Type B pancreatic cell (in vitro differentiated cells): ENCODE measurements at regions not wholly inside any gene's neighbourhood (a gene's known extent, or its start where the extent isn't known, plus 50 kb on each side); places are given as distances from the start of the nearest gene placed in this dataset.
A peak's percentile ranks its signal among the peaks of the same experiment; 100 is the strongest.

Source experiments
- DNase-seq: peaks from one replicate; pipeline ENCODE4 v3.0.0; 2021; ENCODE audit warnings: mixed read lengths; ENCODE audit not compliant: unreplicated experiment; ENCODE audit errors: extremely low spot score
- H3K27ac Mint-ChIP-seq: 2 replicates; pipeline ENCODE4 v1.8.0; 2021; ENCODE audit warnings: mild to moderate bottlenecking, mixed read lengths
- H3K27me3 Mint-ChIP-seq: 2 replicates; pipeline ENCODE4 v1.8.0; 2021; ENCODE audit warnings: mixed read lengths
- H3K36me3 Mint-ChIP-seq: 2 replicates; pipeline ENCODE4 v1.8.0; 2021; ENCODE audit warnings: mixed read lengths
- H3K4me1 Mint-ChIP-seq: one replicate; pipeline ENCODE4 v1.8.0; 2021; ENCODE audit warnings: mixed read lengths; ENCODE audit not compliant: unreplicated experiment
- H3K4me3 Mint-ChIP-seq: 2 replicates; pipeline ENCODE4 v1.8.0; 2021; ENCODE audit warnings: mild to moderate bottlenecking, mixed read lengths
- H3K9me3 Mint-ChIP-seq: 2 replicates; pipeline ENCODE4 v1.8.0; 2021; ENCODE audit warnings: mixed read lengths
- CTCF ChIP-seq: fragments of 200-600 bp; sonication (generic); conservative IDR thresholded peaks from 2 replicates; pipeline ENCODE4 v1.5.0; 2021; ENCODE audit warnings: antibody characterized with exemption, mild to moderate bottlenecking

GRCh38 chr3:44074181-44074580 is 167.5 kb upstream of the TOPAZ1 start:
- no peak for DNase-seq
- Mint-ChIP-seq H3K27me3 (peaks cover 29% of the 10 kb centered on the region), H3K4me1 (peaks cover 4% of the 10 kb centered on the region), H3K9me3 (no peaks in the 10 kb centered on the region), H3K27ac (no peak overlapping the region), H3K4me3 (no peak overlapping the region), H3K36me3 (no peaks in the 10 kb centered on the region)
- TF ChIP-seq CTCF: no peak

GRCh38 chr3:44076221-44076829 is 165.4 kb upstream of the TOPAZ1 start:
- Mint-ChIP-seq H3K27me3 (peaks cover 40% of the 10 kb centered on the region), H3K4me3 (no peak overlapping the region), H3K27ac (no peak overlapping the region), H3K9me3 (no peaks in the 10 kb centered on the region), H3K4me1 (peaks cover 4% of the 10 kb centered on the region), H3K36me3 (no peaks in the 10 kb centered on the region)
- no peak for DNase-seq
- no peak for TF ChIP-seq CTCF

- Mint-ChIP-seq H3K4me3 (no peak overlapping the region), H3K9me3 (no peaks in the 10 kb centered on the region), H3K4me1 (peaks cover 4% of the 10 kb centered on the region), H3K36me3 (no peaks in the 10 kb centered on the region), H3K27ac (peak overlapping the region; percentile 48), H3K27me3 (peaks cover 43% of the 10 kb centered on the region)
- DNase-seq: no peak
- TF ChIP-seq CTCF: no peak
These were observed 164.4 kb upstream of the TOPAZ1 start for GRCh38 chr3:44077267-44077666.

GRCh38 chr3:44078863-44079262 is 162.8 kb upstream of the TOPAZ1 start:
- H3K27me3 Mint-ChIP-seq: peaks cover 43% of the 10 kb centered on the region
- H3K36me3 Mint-ChIP-seq: no peaks in the 10 kb centered on the region
- H3K4me1 Mint-ChIP-seq: peaks cover 4% of the 10 kb centered on the region
- no peak for DNase-seq
- no peak overlapping the region for H3K4me3 Mint-ChIP-seq
- H3K27ac Mint-ChIP-seq: no peak overlapping the region
- no peak for TF ChIP-seq CTCF
- no peaks in the 10 kb centered on the region for H3K9me3 Mint-ChIP-seq

GRCh38 chr3:44079916-44080315 is 161.8 kb upstream of the TOPAZ1 start:
- no peak for DNase-seq
- Mint-ChIP-seq H3K4me3 (no peak overlapping the region), H3K4me1 (peaks cover 4% of the 10 kb centered on the region), H3K36me3 (no peaks in the 10 kb centered on the region), H3K9me3 (no peaks in the 10 kb centered on the region), H3K27ac (no peak overlapping the region), H3K27me3 (peaks cover 37% of the 10 kb centered on the region)
- TF ChIP-seq CTCF: no peak
